Fibroblast of lung (primary cell): ENCODE measurements at regions not wholly inside any gene's neighbourhood (a gene's known extent, or its start where the extent isn't known, plus 50 kb on each side); places are given as distances from the start of the nearest gene placed in this dataset.

ENCODE experiments used
- DNase-seq, 2 donors: peaks; one replicate each; pipeline versions ENCODE4 v3.0.0 to v3.0.0-alpha.2; 2010; ENCODE audit warnings: low read depth in 2 of 2
- H2AFZ ChIP-seq: 2 replicates; pipeline ENCODE4 v1.5.1; 2012; ENCODE audit warnings: low read length, control low read depth, inconsistent platforms
- H3K27ac ChIP-seq: 2 replicates; pipeline ENCODE4 v1.5.1; 2011; ENCODE audit warnings: low read length, control low read depth; ENCODE audit not compliant: insufficient read depth
- H3K27me3 ChIP-seq: 2 replicates; pipeline ENCODE4 v1.5.1; 2011; ENCODE audit warnings: mild to moderate bottlenecking, low read length; ENCODE audit not compliant: control insufficient read depth, insufficient read depth
- H3K36me3 ChIP-seq: 2 replicates; pipeline ENCODE4 v1.5.1; 2011; ENCODE audit warnings: low read length; ENCODE audit not compliant: control insufficient read depth, insufficient read depth
- H3K4me1 ChIP-seq: 2 replicates; pipeline ENCODE4 v1.5.1; 2011; ENCODE audit warnings: low read length; ENCODE audit not compliant: control insufficient read depth, insufficient read depth; ENCODE audit errors: extremely low read depth
- H3K4me2 ChIP-seq: 2 replicates; pipeline ENCODE4 v1.5.1; 2011; ENCODE audit warnings: low read length, control low read depth; ENCODE audit not compliant: insufficient read depth; ENCODE audit errors: extremely low read depth
- H3K4me3 ChIP-seq, 4 experiments: fragments of 200-600 bp in 1 of 4; sonication (generic) in 1 of 4; replicated peaks in 1 of 4; 2 replicates each; pipeline ENCODE4 v1.5.1; 2011 to 2016; ENCODE audit warnings: low read length in 4 of 4, low read depth in 3 of 4, mild to moderate bottlenecking in 3 of 4, control low read depth in 2 of 4, inconsistent platforms in 1 of 4, mixed read lengths in 1 of 4; ENCODE audit not compliant: insufficient read depth in 1 of 4; ENCODE audit errors: control extremely low read depth in 1 of 4
- H3K79me2 ChIP-seq: 2 replicates; pipeline ENCODE4 v1.5.1; 2012; ENCODE audit warnings: mild to moderate bottlenecking, low read length, inconsistent platforms; ENCODE audit not compliant: control insufficient read depth, insufficient read depth
- H3K9ac ChIP-seq: 2 replicates; pipeline ENCODE4 v1.5.1; 2011; ENCODE audit warnings: mild to moderate bottlenecking, low read length, control low read depth; ENCODE audit not compliant: insufficient read depth
- H3K9me3 ChIP-seq: 2 replicates; pipeline ENCODE4 v1.5.1; 2012; ENCODE audit warnings: low read depth, low read length; ENCODE audit not compliant: control insufficient read depth, insufficient read depth
- H4K20me1 ChIP-seq: 2 replicates; pipeline ENCODE4 v1.5.1; 2011; ENCODE audit warnings: low read length; ENCODE audit not compliant: control insufficient read depth, insufficient read depth; ENCODE audit errors: extremely low read depth
- EZH2 ChIP-seq: IDR thresholded peaks from 2 replicates; pipeline ENCODE4 v1.5.1; 2012; ENCODE audit warnings: low read length, control low read depth, mild to moderate bottlenecking; ENCODE audit errors: missing control alignments
- TF ChIP-seq, protein P1 (sequence below), 2 donors: IDR thresholded peaks in 1 of 2; conservative IDR thresholded peaks in 1 of 2; 1 replicate in 1 of 2; 2 replicates in 1 of 2; pipeline ENCODE4 v1.5.1; 2011 to 2012; ENCODE audit warnings: low read length in 2 of 2, control low read depth in 1 of 2, inconsistent platforms in 1 of 2, low read depth in 1 of 2, mild to moderate bottlenecking in 1 of 2

- Histone ChIP-seq H3K27me3 (peaks cover 5% of the 10 kb centered on the region), H3K4me2 (no peak overlapping the region)
- no peak for DNase-seq
Observed at GRCh38 chr5:79856456-79857055, 134.5 kb downstream of the MTX3 start.

GRCh38 chr5:79853676-79854418, 137.2 kb downstream of the MTX3 start:
- no peaks in the 10 kb centered on the region for H3K36me3 ChIP-seq
- no peak overlapping the region for H3K4me3 ChIP-seq
- TF ChIP-seq EZH2: no peak
- TF ChIP-seq, protein P1, sequence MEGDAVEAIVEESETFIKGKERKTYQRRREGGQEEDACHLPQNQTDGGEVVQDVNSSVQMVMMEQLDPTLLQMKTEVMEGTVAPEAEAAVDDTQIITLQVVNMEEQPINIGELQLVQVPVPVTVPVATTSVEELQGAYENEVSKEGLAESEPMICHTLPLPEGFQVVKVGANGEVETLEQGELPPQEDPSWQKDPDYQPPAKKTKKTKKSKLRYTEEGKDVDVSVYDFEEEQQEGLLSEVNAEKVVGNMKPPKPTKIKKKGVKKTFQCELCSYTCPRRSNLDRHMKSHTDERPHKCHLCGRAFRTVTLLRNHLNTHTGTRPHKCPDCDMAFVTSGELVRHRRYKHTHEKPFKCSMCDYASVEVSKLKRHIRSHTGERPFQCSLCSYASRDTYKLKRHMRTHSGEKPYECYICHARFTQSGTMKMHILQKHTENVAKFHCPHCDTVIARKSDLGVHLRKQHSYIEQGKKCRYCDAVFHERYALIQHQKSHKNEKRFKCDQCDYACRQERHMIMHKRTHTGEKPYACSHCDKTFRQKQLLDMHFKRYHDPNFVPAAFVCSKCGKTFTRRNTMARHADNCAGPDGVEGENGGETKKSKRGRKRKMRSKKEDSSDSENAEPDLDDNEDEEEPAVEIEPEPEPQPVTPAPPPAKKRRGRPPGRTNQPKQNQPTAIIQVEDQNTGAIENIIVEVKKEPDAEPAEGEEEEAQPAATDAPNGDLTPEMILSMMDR (conservative IDR thresholded peaks at IDR 0.05 in 1 of 2, IDR thresholded peaks at IDR 0.05 in 1 of 2; ENCODE audit: low read depth in 1 of 2, low read length in 2 of 2): no peak
- peaks cover 5% of the 10 kb centered on the region for H3K27me3 ChIP-seq
- peak in 1 of 2 donors; percentile 46 for DNase-seq
- H3K9ac ChIP-seq: no peak overlapping the region
- no peak overlapping the region for H2AFZ ChIP-seq
- H3K9me3 ChIP-seq: no peaks in the 10 kb centered on the region
- no peaks in the 10 kb centered on the region for H3K4me1 ChIP-seq
- no peaks in the 10 kb centered on the region for H4K20me1 ChIP-seq
- H3K27ac ChIP-seq: no peak overlapping the region
- no peak overlapping the region for H3K4me2 ChIP-seq
- H3K79me2 ChIP-seq: no peaks in the 10 kb centered on the region

More at GRCh38 chr5:79856456-79857055, 134.5 kb downstream of the MTX3 start:
- Histone ChIP-seq H3K9me3 (no peaks in the 10 kb centered on the region), H4K20me1 (no peaks in the 10 kb centered on the region), H3K4me3 (no peak overlapping the region), H3K9ac (no peak overlapping the region), H2AFZ (no peak overlapping the region), H3K4me1 (no peaks in the 10 kb centered on the region), H3K36me3 (no peaks in the 10 kb centered on the region), H3K79me2 (no peaks in the 10 kb centered on the region), H3K27ac (no peak overlapping the region)
- TF ChIP-seq, protein P1 (conservative IDR thresholded peaks at IDR 0.05 in 1 of 2, IDR thresholded peaks at IDR 0.05 in 1 of 2; ENCODE audit: low read depth in 1 of 2, low read length in 2 of 2): no peak
- TF ChIP-seq EZH2: no peak

- Histone ChIP-seq H3K4me2 (no peak overlapping the region), H2AFZ (no peak overlapping the region), H3K27ac (no peak overlapping the region), H3K4me1 (no peaks in the 10 kb centered on the region), H3K36me3 (no peaks in the 10 kb centered on the region), H3K79me2 (no peaks in the 10 kb centered on the region), H4K20me1 (no peaks in the 10 kb centered on the region), H3K9ac (no peak overlapping the region), H3K27me3 (peaks cover 5% of the 10 kb centered on the region), H3K4me3 (no peak overlapping the region), H3K9me3 (no peaks in the 10 kb centered on the region)
- no peak for DNase-seq
- no peak for TF ChIP-seq EZH2
Observed at GRCh38 chr5:79853028-79853427, 138.0 kb downstream of the MTX3 start.
